Heart left ventricle (tissue), 16 donors: ENCODE measurements at regions not wholly inside any gene's neighbourhood (a gene's known extent, or its start where the extent isn't known, plus 50 kb on each side); places are given as distances from the start of the nearest gene placed in this dataset.

Source experiments
- ATAC-seq, 4 donors: fragments of 200-7000 bp; cut with Tn5 transposase; one replicate each; pipeline ENCODE4 v1.9.1; 2020 to 2022; ENCODE audit warnings: moderate library complexity in 4 of 4, mild to moderate bottlenecking in 3 of 4, moderate number of reproducible peaks in 1 of 4
- DNase-seq, 5 donors: peaks; one replicate each; pipeline ENCODE4 v3.0.0-alpha.2; 2020
- H3K27ac ChIP-seq, 12 donors: fragments of 200-600 bp; sonication (generic) in 4 of 12; one replicate each; pipeline versions ENCODE4 v1.5.0 to v1.8.0; 2016 to 2022; ENCODE audit warnings: mild to moderate bottlenecking in 2 of 12
- H3K27me3 ChIP-seq, 9 donors: fragments of 200-600 bp; sonication (generic) in 2 of 9; one replicate each; pipeline versions ENCODE4 v1.5.1 to v1.8.0; 2016 to 2022; ENCODE audit warnings: mild to moderate bottlenecking in 3 of 9
- H3K36me3 ChIP-seq, 9 donors: fragments of 200-600 bp; sonication (generic) in 2 of 9; one replicate each; pipeline versions ENCODE4 v1.5.0 to v1.8.0; 2018 to 2022; ENCODE audit warnings: mild to moderate bottlenecking in 2 of 9
- H3K4me1 ChIP-seq, 12 donors: fragments of 200-600 bp; sonication (generic) in 4 of 12; one replicate each; pipeline versions ENCODE4 v1.5.0 to v1.8.0; 2016 to 2022; ENCODE audit warnings: mild to moderate bottlenecking in 3 of 12
- H3K4me3 ChIP-seq, 12 donors: fragments of 200-600 bp; sonication (generic) in 4 of 12; one replicate each; pipeline versions ENCODE4 v1.5.0 to v1.8.0; 2017 to 2022; ENCODE audit warnings: mild to moderate bottlenecking in 9 of 12, moderate library complexity in 4 of 12
- H3K9me3 ChIP-seq, 12 donors: fragments of 200-600 bp; sonication (generic) in 4 of 12; one replicate each; pipeline versions ENCODE4 v1.5.0 to v1.8.0; 2016 to 2022; ENCODE audit warnings: mild to moderate bottlenecking in 1 of 12
- CTCF ChIP-seq, 12 donors: fragments of 200-600 bp; sonication (generic) in 4 of 12; IDR thresholded peaks; one replicate each; pipeline versions ENCODE4 v1.5.0 to v1.8.0; 2018 to 2022; ENCODE audit warnings: antibody characterized with exemption in 12 of 12, mild to moderate bottlenecking in 5 of 12
- POLR2A ChIP-seq, 2 donors: fragments of 450-650 bp; IDR thresholded peaks; one replicate each; pipeline ENCODE4 v1.6.1; 2017; ENCODE audit warnings: antibody characterized with exemption in 2 of 2, mild to moderate bottlenecking in 2 of 2, moderate library complexity in 2 of 2
- WGBS, 4 donors: extraction: QIAGEN DNeasy Blood & Tissue Kit in 2 of 4; methylation state at CpG; one replicate each; pipeline versions ENCODE4 v1.1.5 to v1.1.7; 2013 to 2018; 5-methylcytosine and 5-hydroxymethylcytosine counted together
- intact Hi-C, 10 donors: fragments of 100-400 bp; cut with DNase I; formaldehyde crosslinking; loops; one replicate each; pipeline versions ENCODE4 v1.11.1 to v1.14.2; 2022
- donor health status: ischemic (EF 13 %, LVEDD 7.1; RV severe dilation, severe dysfunction).
- donor health status: healthy with polysubstance abuse.
- donor health status: DM: no; HTN: yes; CAD: no.
- donor health status: DM: no; HTN: no; CAD: no.
- donor health status: ischemic (EF 25% LVEDD 6.9; RV normal size, moderate dysfunction).
- donor health status: ischemic (EF 25% LVEDD 5.7; RV mildly dilated, moderate dysfunction).
- donor health status: healthy.
- donor health status: DM: yes; HTN: yes; CAD: no.
- donor health status: ischemic (EF 35%, LVEDD 5.7; RV mildly dilated, moderate dysfunction).
- donor health status: nonischemic (EF 11% LVEDD 7.7; RV severe dilation, severe dysfunction).
- donor health status: DM: yes; HTN: yes; CAD: no.
- donor health status: PGD.
- donor health status: ischemic (EF 29% LVEDD 5.4; RV normal size, mild dysfunction).
- donor health status: nonischemic (EF 23%, LVEDD 6.1; RV moderate dilation, normal function).

GRCh38 chr1:188761226-188761625 is 1716.4 kb downstream of the BRINP3 start:
- Histone ChIP-seq H3K27ac (no peak overlapping the region), H3K4me3 (no peak overlapping the region), H3K36me3 (no peaks in the 10 kb centered on the region), H3K27me3 (no peaks in the 10 kb centered on the region), H3K4me1 (no peaks in the 10 kb centered on the region), H3K9me3 (no peaks in the 10 kb centered on the region)
- WGBS, 4 donors, result 53 to 68% (median 61%) methylated on average over 1 of the region's 1 CpG
- DNase-seq, result no peak
- intact Hi-C loops, result no loop called here
- no peak for TF ChIP-seq POLR2A (IDR thresholded peaks at IDR 0.05)
- no peak for TF ChIP-seq CTCF (IDR thresholded peaks at IDR 0.05)
- ATAC-seq, result no peak

- DNase-seq, result no peak
Observed at GRCh38 chr1:188762166-188762743, 1715.4 kb downstream of the BRINP3 start.

GRCh38 chr1:188763541-188763940 is 1714.1 kb downstream of the BRINP3 start:
- no peaks in the 10 kb centered on the region for H3K36me3 ChIP-seq
- H3K4me1 ChIP-seq, result no peaks in the 10 kb centered on the region
- no peak for DNase-seq
- no peak overlapping the region for H3K4me3 ChIP-seq
- no peak for TF ChIP-seq POLR2A (IDR thresholded peaks at IDR 0.05)
- TF ChIP-seq CTCF (IDR thresholded peaks at IDR 0.05), result no peak
- no peak for ATAC-seq
- intact Hi-C loops, result no loop called here
- no peaks in the 10 kb centered on the region for H3K9me3 ChIP-seq
- 75 to 82% (median 79%) methylated on average over 3 of the region's 3 CpGs for WGBS, 4 donors
- H3K27ac ChIP-seq, result no peak overlapping the region
- no peaks in the 10 kb centered on the region for H3K27me3 ChIP-seq

More at GRCh38 chr1:188762166-188762743, 1715.4 kb downstream of the BRINP3 start:
- no peak overlapping the region for H3K27ac ChIP-seq
- TF ChIP-seq CTCF (IDR thresholded peaks at IDR 0.05) (no peak), POLR2A (IDR thresholded peaks at IDR 0.05) (no peak)
- no peaks in the 10 kb centered on the region for H3K36me3 ChIP-seq
- 57 to 69% (median 62%) methylated on average over 2 of the region's 2 CpGs for WGBS, 4 donors
- no peaks in the 10 kb centered on the region for H3K4me1 ChIP-seq
- no peaks in the 10 kb centered on the region for H3K27me3 ChIP-seq
- intact Hi-C loops, result no loop called here
- no peak for ATAC-seq
- no peaks in the 10 kb centered on the region for H3K9me3 ChIP-seq
- no peak overlapping the region for H3K4me3 ChIP-seq

- WGBS, 4 donors, result 59 to 68% (median 64%) methylated on average over 8 to 11 of the region's 11 CpGs
- H3K27ac ChIP-seq, result no peak overlapping the region
- no peak for TF ChIP-seq CTCF (IDR thresholded peaks at IDR 0.05)
- TF ChIP-seq POLR2A (IDR thresholded peaks at IDR 0.05), result no peak
Observed at GRCh38 chr1:188769181-188769580, 1708.5 kb downstream of the BRINP3 start.

More at GRCh38 chr1:188769181-188769580, 1708.5 kb downstream of the BRINP3 start:
- ATAC-seq (no peak), DNase-seq (peak in 1 of 5 donors; percentile 21)
- H3K27me3 ChIP-seq, result no peaks in the 10 kb centered on the region
- H3K4me1 ChIP-seq, result no peaks in the 10 kb centered on the region
- no peaks in the 10 kb centered on the region for H3K36me3 ChIP-seq
- intact Hi-C loops, result no loop called here
- H3K9me3 ChIP-seq, result peaks cover 0 to 16% (median 0%) of the 10 kb centered on the region in 12 donors
- H3K4me3 ChIP-seq, result no peak overlapping the region
